ENCODE measurements at regions not wholly inside any gene's neighbourhood (a gene's known extent, or its start where the extent isn't known, plus 50 kb on each side); places are given as distances from the start of the nearest gene placed in this dataset.
"Not testable (repeated sequence)": the region's sequence is repeated elsewhere in the genome, so short reads cannot be mapped to it uniquely, and the experiment has no call there.

GRCh38 chr1:78271423-78271822 is 219.4 kb upstream of the PTGFR start:
- not testable (repeated sequence) for TF ChIP-seq CTCF, POLR2AphosphoS5 (IDR thresholded peaks at IDR 0.05)

Measured in prostate gland (tissue), 2 donors.